HG03097 (cell line): ENCODE measurements at regions not wholly inside any gene's neighbourhood (a gene's known extent, or its start where the extent isn't known, plus 50 kb on each side); places are given as distances from the start of the nearest gene placed in this dataset.
"Not testable (repeated sequence)": the region's sequence is repeated elsewhere in the genome, so short reads cannot be mapped to it uniquely, and the experiment has no call there.

Experiments
- ATAC-seq: cut with Tn5 transposase; IDR thresholded peaks from one replicate; pipeline ENCODE4 v1.9.1; 2021; ENCODE audit not compliant: unreplicated experiment, low FRiP score

GRCh38 chr6:141884850-141885249, 247.9 kb upstream of the GJE1 start:
- no peak for ATAC-seq

GRCh38 chr6:141878686-141879085, 254.0 kb upstream of the GJE1 start:
- ATAC-seq: no peak

GRCh38 chr6:141877275-141877983, 255.3 kb upstream of the GJE1 start:
- ATAC-seq: no peak

DNA sequence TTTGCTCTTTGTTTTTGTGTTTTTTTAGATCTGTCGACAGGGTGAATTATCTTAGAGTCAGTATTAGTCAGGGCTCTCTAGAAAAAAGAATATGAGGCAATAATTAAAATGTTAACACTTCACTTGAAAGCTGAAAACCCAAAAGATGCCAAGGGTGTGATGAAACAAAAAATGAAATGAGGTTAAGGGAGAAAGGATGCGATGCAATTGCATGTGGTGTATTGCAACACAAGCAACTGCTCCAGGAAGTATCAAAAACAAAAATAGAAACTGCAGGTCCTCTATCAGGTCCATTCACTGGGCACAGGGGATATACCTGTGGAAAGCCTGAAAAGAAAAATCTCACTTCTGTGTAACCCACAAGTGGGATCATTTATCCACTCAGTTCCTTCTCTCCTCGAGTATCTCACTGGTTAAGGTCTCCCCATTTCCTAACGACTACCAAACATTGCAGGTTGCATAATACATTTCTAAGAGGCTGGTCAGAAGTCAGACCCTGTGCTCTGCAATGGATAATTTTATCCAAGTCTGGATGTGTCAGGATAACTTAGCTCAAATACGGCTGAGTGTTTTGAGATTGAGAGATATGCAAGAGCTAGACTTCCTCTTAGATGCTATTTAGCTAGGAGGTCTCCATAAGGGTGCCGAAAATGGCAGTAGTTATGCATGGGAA, 257.7 kb upstream of the GJE1 start:
- no peak for ATAC-seq

- not testable (repeated sequence) for ATAC-seq
Measured at GRCh38 chr6:141869509-141869908, 263.2 kb upstream of the GJE1 start.

- no peak for ATAC-seq
Measured at GRCh38 chr6:141867767-141868166, 265.0 kb upstream of the GJE1 start.

DNA sequence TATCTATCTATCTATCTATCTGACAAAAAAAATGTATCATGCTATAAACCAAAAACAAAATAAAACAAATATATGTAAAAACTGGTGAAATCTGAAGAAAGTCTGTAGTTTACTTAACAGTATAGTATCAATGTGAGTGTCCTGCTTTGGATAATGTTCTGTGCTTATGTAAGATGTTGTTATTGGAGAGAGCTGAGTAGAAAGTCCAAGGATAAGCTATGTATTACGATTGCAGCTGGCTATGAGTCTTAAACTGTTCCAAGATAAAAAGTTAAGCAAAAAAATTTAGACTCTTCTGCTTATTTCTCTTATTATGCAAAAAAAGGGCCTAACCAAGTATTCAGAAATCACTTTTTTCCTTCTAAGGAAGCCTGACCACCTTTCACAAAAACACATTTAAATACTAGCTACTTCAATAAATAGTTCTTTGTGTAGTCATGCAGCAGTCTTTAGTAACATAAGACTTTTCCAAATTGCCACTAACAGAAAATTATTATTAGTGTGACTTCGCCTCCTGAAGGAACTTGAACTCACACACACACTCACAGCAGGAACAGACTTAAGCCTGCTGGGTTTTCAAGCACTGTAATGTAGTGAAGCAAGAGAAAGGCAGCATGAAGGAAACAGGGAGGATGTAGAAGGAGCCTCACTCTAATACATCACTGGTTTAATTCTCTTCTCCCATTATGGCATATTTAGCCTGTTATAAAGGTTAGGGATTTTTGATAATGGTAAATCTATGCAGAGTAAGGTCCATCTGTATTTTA, 265.8 kb upstream of the GJE1 start:
- no peak for ATAC-seq

- no peak for ATAC-seq
Measured at GRCh38 chr6:141851063-141851462, 281.7 kb upstream of the GJE1 start.

DNA sequence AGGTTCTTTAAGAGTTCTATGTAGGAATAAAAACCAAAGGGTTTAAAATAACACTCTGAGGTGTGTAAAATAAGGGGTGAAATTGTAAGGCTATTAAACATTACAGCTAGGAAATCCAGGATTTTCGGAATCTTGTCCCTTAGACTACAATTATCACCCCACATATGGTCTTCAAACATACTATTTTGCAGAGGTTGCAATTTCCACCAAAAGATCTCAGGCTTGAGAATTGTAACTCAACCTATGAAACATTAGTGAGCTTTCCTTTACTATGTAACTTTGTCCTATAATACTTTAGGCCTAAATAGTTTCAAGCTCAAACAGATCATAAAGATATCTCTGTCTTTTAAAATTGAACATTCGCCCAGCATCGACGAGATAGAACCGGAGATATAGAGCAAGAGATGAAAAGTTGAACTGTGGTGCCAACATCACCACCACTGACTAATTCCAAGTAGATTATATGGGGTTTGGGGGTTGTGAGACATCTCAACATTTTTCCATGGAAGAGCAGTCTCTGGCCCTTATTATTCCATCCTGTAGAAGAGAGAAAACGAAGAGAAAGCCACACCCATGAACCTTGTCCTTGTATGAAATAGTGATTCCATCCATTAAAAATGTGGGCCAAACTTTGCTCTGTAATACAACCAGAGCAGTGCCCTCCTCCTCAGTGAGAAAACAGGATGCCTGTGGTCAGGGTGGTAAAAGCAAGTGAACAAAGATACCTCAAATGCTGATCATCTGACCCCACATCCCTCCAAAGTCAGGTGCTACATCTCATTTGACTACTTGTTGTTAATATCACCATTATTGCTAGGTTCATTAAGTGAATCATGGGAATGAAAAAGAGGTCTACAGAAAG, 284.5 kb upstream of the GJE1 start:
- ATAC-seq: no peak

DNA sequence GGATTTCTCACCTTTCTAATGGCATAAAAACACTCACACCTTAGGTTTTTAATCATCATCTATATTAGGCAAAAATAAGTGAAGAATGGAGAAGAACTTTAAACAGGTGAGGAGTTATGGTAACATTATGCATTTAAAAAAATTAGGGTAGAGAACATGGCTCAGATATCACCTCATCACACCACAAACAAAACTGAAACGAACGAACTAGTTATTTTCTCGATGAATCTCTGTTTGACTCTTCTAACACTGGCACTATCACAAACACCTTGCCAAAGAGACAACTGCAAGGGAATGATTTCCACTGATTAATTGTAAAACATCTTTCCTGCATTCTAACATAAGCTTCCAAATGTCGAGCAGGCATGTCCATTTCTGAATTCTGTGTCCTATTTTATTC, 286.1 kb upstream of the GJE1 start:
- ATAC-seq: no peak

DNA sequence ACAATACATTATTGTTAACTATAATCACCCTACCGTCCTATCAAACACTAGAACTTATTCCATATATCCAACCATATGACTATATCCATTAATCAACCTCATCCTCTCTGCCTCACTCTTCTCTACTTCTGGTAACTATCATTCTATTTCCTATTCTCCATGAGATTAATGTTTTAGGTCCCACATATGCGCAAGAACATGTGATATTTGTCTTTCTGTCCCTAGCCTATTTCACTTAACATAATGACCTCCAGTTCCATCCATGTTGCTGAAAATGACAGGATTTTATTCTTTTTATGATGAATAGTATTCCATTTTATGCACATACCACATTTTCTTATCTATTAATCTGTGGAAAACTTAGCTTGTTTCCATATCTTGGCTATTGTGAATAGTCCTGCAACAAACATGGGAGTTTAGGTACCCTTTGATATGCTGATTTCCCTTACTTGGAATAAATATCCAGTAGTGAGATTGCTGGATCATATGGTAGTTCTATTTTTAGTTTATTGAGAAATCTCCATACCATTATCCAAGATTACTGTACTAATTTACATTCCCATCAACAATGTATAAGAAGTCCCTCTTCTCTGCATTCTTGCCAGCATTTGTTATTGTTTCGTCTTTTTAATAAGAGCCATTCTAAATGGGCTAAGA, 289.4 kb upstream of the GJE1 start:
- ATAC-seq: no peak

- ATAC-seq: no peak
Measured at GRCh38 chr6:141833001-141833655, 299.6 kb upstream of the GJE1 start.

- ATAC-seq: no peak
Measured at GRCh38 chr6:141830530-141830929, 302.2 kb upstream of the GJE1 start.

- no peak for ATAC-seq
Measured at GRCh38 chr6:141829566-141830360, 303.0 kb upstream of the GJE1 start.

DNA sequence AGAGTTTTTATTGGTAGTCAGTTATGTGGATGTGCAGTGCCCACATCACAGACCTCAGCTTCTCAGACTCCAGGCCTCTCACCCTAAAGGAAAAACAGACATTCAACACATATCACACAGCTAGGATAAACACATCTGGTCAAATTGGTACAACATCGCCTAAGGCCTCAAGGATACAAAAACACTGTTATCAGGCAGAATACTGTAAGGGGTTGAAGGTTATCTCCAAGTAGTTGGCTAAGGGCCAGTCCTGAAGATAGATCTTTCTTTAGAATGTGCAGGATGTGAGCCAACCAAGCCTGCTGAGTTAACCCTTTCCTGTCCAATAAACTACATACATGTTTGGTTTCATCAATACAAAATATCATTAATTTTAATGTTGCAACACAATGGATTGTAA, 308.4 kb upstream of the GJE1 start:
- ATAC-seq: no peak

GRCh38 chr6:141815039-141815438, 317.7 kb upstream of the GJE1 start:
- ATAC-seq: not testable (repeated sequence)

DNA sequence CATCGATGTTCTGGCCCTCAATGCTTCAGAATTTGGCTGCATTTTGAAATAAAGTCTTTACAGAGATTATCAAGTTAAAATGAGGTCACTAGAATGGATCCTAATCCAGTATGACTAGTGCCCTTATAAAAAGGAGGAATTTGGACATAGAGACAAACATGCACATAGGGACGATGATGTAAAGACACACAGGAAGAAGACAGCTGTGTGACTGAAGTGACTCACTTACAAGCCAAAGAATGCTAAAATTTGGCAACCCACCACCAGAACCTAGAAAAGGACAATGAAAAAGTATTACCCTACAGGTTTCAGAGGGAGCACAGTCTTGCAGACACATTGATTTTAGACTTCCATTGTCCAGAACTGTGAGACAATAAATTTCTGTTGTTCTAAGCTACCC, 322.8 kb upstream of the GJE1 start:
- no peak for ATAC-seq

- ATAC-seq: no peak
Measured at GRCh38 chr6:141808662-141809061, 324.1 kb upstream of the GJE1 start.

DNA sequence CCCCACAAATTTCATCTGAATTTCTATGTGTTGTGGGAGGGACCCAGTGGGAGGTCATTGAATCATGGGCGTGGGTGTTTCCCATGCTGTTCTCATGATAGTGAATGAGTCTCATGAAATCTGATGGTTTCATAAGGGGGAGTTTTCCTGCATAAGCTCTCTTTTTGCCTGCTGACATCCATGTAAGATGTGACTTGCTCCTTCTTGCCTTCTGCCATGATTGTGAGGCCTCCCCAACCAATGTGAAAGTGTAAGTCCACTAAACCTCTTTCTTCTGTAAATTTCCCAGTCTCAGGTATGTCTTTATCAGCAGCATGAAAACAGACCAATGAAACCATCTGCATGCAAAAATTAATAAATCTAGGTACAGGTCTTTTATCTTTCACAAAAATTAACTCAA, 331.8 kb upstream of the GJE1 start:
- not testable (repeated sequence) for ATAC-seq
